ENCODE measurements at regions not wholly inside any gene's neighbourhood (a gene's known extent, or its start where the extent isn't known, plus 50 kb on each side); places are given as distances from the start of the nearest gene placed in this dataset.

GRCh38 chr4:125011646-125012045, 299.1 kb upstream of the ANKRD50 start:
- no peak overlapping the region for H3K14ac ChIP-seq (replicated peaks; ENCODE audit: low read depth, low read length)
- no peak overlapping the region for H3K18ac ChIP-seq (ENCODE audit: low read depth, low read length)
- no peak overlapping the region for H2AK9ac ChIP-seq (replicated peaks; ENCODE audit: low read depth, low read length, poor library complexity)
- no peak overlapping the region for H3K9ac ChIP-seq (ENCODE audit: low read depth, low read length)
- no peaks in the 10 kb centered on the region for H3K27me3 ChIP-seq (ENCODE audit: control insufficient read depth, insufficient read depth, low read length)
- CTCF ChIA-PET = no interaction called here
- in situ Hi-C loops (cut with MboI; ENCODE audit: low sequenced_read_pairs) (no loop called here), dilution Hi-C loops (cut with HindIII; ENCODE audit: low sequenced_read_pairs, unreplicated experiment) (no loop called here), intact Hi-C loops (cut with micrococcal nuclease) (no loop called here)
- no peak overlapping the region for H3K56ac ChIP-seq (ENCODE audit: extremely low read depth, insufficient read depth, low read length)
- H3K4ac ChIP-seq (ENCODE audit: low read depth, low read length) = no peak overlapping the region
- 0 out of 2 replicates have a peak, but pooled peaks cover 1% of the 10 kb centered on the region for H3K4me1 ChIP-seq (ENCODE audit: control insufficient read depth, insufficient read depth, low read length)
- H2AFZ ChIP-seq (replicated peaks; ENCODE audit: low read length, poor library complexity) = no peak overlapping the region
- H3K4me3 ChIP-seq (ENCODE audit: insufficient read depth, low read depth, low read length) = no peak overlapping the region
- no peak overlapping the region for H3K23ac ChIP-seq (ENCODE audit: low read depth, low read length)
- WGBS, 2 experiments (ENCODE audit: extremely low coverage in 2 of 2, insufficient read length in 1 of 2) = no CpG with 5 or more reads among the region's 2 CpGs
- H4K8ac ChIP-seq (ENCODE audit: low read depth in 2 of 2, low read length in 2 of 2) = no peak overlapping the region
- no peak overlapping the region for H2BK15ac ChIP-seq (ENCODE audit: low read depth, low read length)
- ATAC-seq (ENCODE audit: low read depth) (no peak), DNase-seq (peak; percentile 8)
- H2BK20ac ChIP-seq (ENCODE audit: low read depth, low read length) = no peak overlapping the region
- no peak overlapping the region for H3K27ac ChIP-seq (ENCODE audit: insufficient read depth, low read length)
- H2BK120ac ChIP-seq (ENCODE audit: low read depth, low read length) = no peak overlapping the region
- no peak overlapping the region for H4K91ac ChIP-seq (ENCODE audit: insufficient read depth, low read depth, low read length)
- POLR2A ChIA-PET (ENCODE audit: unreplicated experiment) = no interaction called here
- H4K20me1 ChIP-seq (ENCODE audit: insufficient read depth, low read length) = no peaks in the 10 kb centered on the region
- no peaks in the 10 kb centered on the region for H3K9me3 ChIP-seq (ENCODE audit: control insufficient read depth, insufficient read depth, low read length)
- H3K36me3 ChIP-seq (ENCODE audit: control insufficient read depth, insufficient read depth, low read length) = no peaks in the 10 kb centered on the region
- H3K4me2 ChIP-seq (ENCODE audit: low read depth, low read length) = no peak overlapping the region
- H2BK5ac ChIP-seq (ENCODE audit: low read depth, low read length, poor library complexity, severe bottlenecking) = no peak overlapping the region
- no TSS peak for BruUV-seq (replicated peaks)
- H3K9me1 ChIP-seq (ENCODE audit: insufficient read depth, low read length) = no peaks in the 10 kb centered on the region
- no peak overlapping the region for H4K5ac ChIP-seq (ENCODE audit: low read depth, low read length)
- no peaks in the 10 kb centered on the region for H3K79me1 ChIP-seq (ENCODE audit: low read depth in 1 of 2, low read length in 2 of 2)
- TF ChIP-seq RCOR1 (IDR thresholded peaks at IDR 0.05; ENCODE audit: insufficient replicate concordance, low read length) = no peak
- no peak for TF ChIP-seq MXI1 (IDR thresholded peaks at IDR 0.05; ENCODE audit: borderline replicate concordance, low read depth, low read length)
- TF ChIP-seq NFE2L2 (IDR thresholded peaks at IDR 0.05; ENCODE audit: low read depth, low read length) = no peak
- TF ChIP-seq SMC3 (IDR thresholded peaks at IDR 0.05; ENCODE audit: low read depth, low read length) = no peak
- no peak for TF ChIP-seq BHLHE40 (IDR thresholded peaks at IDR 0.05; ENCODE audit: low read depth, low read length)
- no peak for TF ChIP-seq RFX5 (IDR thresholded peaks at IDR 0.05; ENCODE audit: low read depth, low read length)
- no peak for TF ChIP-seq CTCF (conservative IDR thresholded peaks at IDR 0.05; ENCODE audit: low read depth, low read length)
- no peak for TF ChIP-seq MAZ (IDR thresholded peaks at IDR 0.05; ENCODE audit: borderline replicate concordance, low read depth, low read length)
- TF ChIP-seq FOS (IDR thresholded peaks at IDR 0.05; ENCODE audit: low read depth, low read length) = no peak
- no peak for TF ChIP-seq CHD1 (IDR thresholded peaks at IDR 0.05; ENCODE audit: low read depth, low read length)
- TF ChIP-seq RAD21 (IDR thresholded peaks at IDR 0.05; ENCODE audit: low read length) = no peak
- no peak for TF ChIP-seq ELK1 (IDR thresholded peaks at IDR 0.05; ENCODE audit: borderline replicate concordance, low read depth, low read length)
- TF ChIP-seq MAFK (IDR thresholded peaks at IDR 0.05; ENCODE audit: low read depth, low read length) = no peak
- TF ChIP-seq CEBPB (IDR thresholded peaks at IDR 0.05; ENCODE audit: low read depth, low read length) = no peak
- no peak for TF ChIP-seq POLR2A (IDR thresholded peaks at IDR 0.05; ENCODE audit: low read depth, low read length)
- TF ChIP-seq USF2 (IDR thresholded peaks at IDR 0.05; ENCODE audit: low read depth, low read length) = no peak
- no peak overlapping the region for H2AK5ac ChIP-seq (ENCODE audit: low read depth, low read length)

Measured in IMR-90 (cell line).